Vagina (tissue), 2 donors: ENCODE measurements at regions not wholly inside any gene's neighbourhood (a gene's known extent, or its start where the extent isn't known, plus 50 kb on each side); places are given as distances from the start of the nearest gene placed in this dataset.

Experiments used
- DNase-seq, 2 donors: peaks; one replicate each; pipeline ENCODE4 v3.0.0-alpha.2; 2017; ENCODE audit errors: extremely low spot score in 2 of 2
- H3K27ac ChIP-seq: fragments of 200-600 bp; sonication (generic); one replicate; pipeline ENCODE4 v1.5.1; 2019
- H3K27me3 ChIP-seq: fragments of 200-600 bp; sonication (generic); one replicate; pipeline ENCODE4 v1.5.1; 2019
- H3K36me3 ChIP-seq, 2 donors: fragments of 200-600 bp; sonication (generic); one replicate each; pipeline ENCODE4 v1.5.1; 2017 to 2019
- H3K4me1 ChIP-seq: fragments of 200-600 bp; sonication (generic); one replicate; pipeline ENCODE4 v1.5.1; 2019
- H3K4me3 ChIP-seq, 2 donors: fragments of 200-600 bp; sonication (generic); 1 replicate in 1 of 2; 2 replicates in 1 of 2; pipeline ENCODE4 v1.5.1; 2016 to 2019
- H3K9me3 ChIP-seq: fragments of 200-600 bp; sonication (generic); one replicate; pipeline ENCODE4 v1.5.1; 2019
- POLR2A ChIP-seq, 2 donors: fragments of 450-650 bp; IDR thresholded peaks; one replicate each; pipeline ENCODE4 v1.6.1; 2017; ENCODE audit warnings: antibody characterized with exemption in 2 of 2, mild to moderate bottlenecking in 2 of 2, moderate library complexity in 2 of 2
- POLR2AphosphoS5 ChIP-seq, 2 donors: sonication (generic); formaldehyde crosslinking; IDR thresholded peaks; one replicate each; pipeline ENCODE4 v1.9.0; 2017; ENCODE audit warnings: antibody characterized with exemption in 2 of 2, mild to moderate bottlenecking in 2 of 2, low read depth in 1 of 2; ENCODE audit not compliant: insufficient read depth in 1 of 2
- intact Hi-C: fragments of 100-400 bp; cut with DNase I; formaldehyde crosslinking; loops from one replicate; pipeline ENCODE4 v1.15.1; 2023
- TF ChIP-seq, protein P1 (sequence below), 3 experiments: fragments of 450-650 bp in 2 of 3; fragments of 200-600 bp in 1 of 3; sonication (generic) in 1 of 3; IDR thresholded peaks; one replicate each; pipeline ENCODE4 v1.5.1; 2017 to 2019; ENCODE audit warnings: antibody characterized with exemption in 3 of 3, mild to moderate bottlenecking in 2 of 3, moderate library complexity in 2 of 3

DNA sequence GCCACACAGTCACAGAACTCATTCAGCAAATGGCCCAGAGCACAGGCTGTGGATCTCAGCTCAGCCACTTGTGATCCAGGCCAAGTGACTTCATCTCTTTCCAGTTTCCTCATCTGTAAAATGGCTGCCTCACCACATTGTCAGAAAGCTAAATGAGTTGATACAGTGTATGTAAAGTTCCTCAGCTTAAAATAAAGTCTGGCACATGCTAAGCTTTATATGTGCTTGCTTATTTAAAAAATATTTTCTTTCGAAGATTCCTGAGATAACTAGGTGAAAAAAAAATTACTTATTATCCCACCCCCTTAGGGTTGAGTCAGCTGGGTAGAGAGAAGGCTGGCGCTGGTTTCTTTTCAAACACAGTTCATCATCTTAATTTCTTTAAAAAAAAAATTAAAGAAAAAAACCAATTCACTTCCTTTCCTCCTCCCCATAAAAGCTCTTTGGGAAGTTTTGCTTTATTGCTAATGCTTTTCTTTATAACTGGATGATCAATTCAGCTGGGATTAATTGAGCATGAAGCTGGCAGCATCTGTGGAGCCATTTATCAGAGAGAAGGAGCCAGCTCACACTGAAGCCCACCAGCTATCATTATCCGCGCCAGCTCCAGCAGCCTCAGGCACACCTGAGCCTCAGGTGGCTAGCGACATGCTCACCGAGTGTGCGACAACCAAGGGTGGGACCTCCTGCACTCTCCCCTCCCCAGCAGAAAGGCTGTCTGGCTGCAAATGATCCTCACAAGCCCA, 354.9 kb downstream of the FOXO1 start:
- H3K9me3 ChIP-seq = no peaks in the 10 kb centered on the region
- no peak overlapping the region for H3K27ac ChIP-seq
- TF ChIP-seq POLR2A (IDR thresholded peaks at IDR 0.05) (no peak), POLR2AphosphoS5 (IDR thresholded peaks at IDR 0.05; ENCODE audit: insufficient read depth in 1 of 2, low read depth in 1 of 2) (no peak)
- TF ChIP-seq, protein P1, sequence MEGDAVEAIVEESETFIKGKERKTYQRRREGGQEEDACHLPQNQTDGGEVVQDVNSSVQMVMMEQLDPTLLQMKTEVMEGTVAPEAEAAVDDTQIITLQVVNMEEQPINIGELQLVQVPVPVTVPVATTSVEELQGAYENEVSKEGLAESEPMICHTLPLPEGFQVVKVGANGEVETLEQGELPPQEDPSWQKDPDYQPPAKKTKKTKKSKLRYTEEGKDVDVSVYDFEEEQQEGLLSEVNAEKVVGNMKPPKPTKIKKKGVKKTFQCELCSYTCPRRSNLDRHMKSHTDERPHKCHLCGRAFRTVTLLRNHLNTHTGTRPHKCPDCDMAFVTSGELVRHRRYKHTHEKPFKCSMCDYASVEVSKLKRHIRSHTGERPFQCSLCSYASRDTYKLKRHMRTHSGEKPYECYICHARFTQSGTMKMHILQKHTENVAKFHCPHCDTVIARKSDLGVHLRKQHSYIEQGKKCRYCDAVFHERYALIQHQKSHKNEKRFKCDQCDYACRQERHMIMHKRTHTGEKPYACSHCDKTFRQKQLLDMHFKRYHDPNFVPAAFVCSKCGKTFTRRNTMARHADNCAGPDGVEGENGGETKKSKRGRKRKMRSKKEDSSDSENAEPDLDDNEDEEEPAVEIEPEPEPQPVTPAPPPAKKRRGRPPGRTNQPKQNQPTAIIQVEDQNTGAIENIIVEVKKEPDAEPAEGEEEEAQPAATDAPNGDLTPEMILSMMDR (IDR thresholded peaks at IDR 0.05) = no peak
- no peaks in the 10 kb centered on the region for H3K36me3 ChIP-seq
- no peaks in the 10 kb centered on the region for H3K27me3 ChIP-seq
- H3K4me3 ChIP-seq = no peak overlapping the region
- DNase-seq = no peak
- no peaks in the 10 kb centered on the region for H3K4me1 ChIP-seq
- intact Hi-C loops = no loop called here

DNA sequence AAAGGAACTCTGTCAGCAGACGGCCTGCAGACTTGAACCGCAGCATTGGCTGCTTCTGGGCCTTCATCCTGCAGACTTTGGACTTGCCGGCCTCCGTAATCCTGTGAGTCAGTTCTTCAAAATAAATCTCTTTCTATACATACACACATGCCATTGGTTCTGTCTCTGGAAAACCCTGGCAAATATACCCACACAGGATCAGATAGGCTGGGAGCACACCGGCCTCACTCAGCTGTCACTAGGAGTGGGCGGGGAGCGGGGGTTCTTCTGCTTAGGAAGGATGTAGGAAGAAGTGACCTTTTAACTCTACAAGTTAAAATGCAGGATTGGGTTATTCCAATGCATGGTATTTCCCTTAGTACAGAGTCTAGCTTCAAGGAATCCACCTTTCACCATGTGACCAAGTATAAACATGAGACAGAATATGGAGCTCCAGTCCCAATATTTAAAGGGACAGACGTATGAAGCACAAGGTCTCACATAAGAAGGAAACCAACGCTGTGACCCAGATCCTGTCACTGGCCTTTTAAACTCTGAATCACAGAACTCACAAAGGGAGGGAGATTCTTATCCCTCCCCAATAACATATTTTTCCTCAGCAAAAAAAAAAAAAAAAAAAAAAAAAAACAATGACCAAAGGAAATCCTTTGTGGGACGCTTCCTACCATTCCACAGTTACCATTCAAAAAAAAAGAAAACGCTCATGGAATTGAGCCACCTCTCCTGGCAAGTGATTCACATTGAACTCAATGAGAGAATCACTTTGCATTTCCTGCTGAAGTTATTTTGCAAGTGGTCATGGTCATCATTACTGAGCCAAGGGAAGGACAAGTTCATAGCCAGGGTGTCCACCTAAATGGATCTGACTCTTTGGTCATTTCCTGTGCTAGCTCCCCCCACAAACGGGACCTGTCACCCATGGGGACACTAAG, 352.9 kb downstream of the FOXO1 start:
- intact Hi-C loops = no loop called here
- TF ChIP-seq, protein P1 (IDR thresholded peaks at IDR 0.05) = no peak
- TF ChIP-seq POLR2A (IDR thresholded peaks at IDR 0.05) (no peak), POLR2AphosphoS5 (IDR thresholded peaks at IDR 0.05; ENCODE audit: insufficient read depth in 1 of 2, low read depth in 1 of 2) (peak in 1 of 2 donors; percentile 38)
- H3K4me3 ChIP-seq = no peak overlapping the region
- H3K36me3 ChIP-seq = no peaks in the 10 kb centered on the region
- H3K27me3 ChIP-seq = no peaks in the 10 kb centered on the region
- no peak for DNase-seq
- H3K9me3 ChIP-seq = no peaks in the 10 kb centered on the region
- H3K27ac ChIP-seq = no peak overlapping the region
- H3K4me1 ChIP-seq = no peaks in the 10 kb centered on the region

DNA sequence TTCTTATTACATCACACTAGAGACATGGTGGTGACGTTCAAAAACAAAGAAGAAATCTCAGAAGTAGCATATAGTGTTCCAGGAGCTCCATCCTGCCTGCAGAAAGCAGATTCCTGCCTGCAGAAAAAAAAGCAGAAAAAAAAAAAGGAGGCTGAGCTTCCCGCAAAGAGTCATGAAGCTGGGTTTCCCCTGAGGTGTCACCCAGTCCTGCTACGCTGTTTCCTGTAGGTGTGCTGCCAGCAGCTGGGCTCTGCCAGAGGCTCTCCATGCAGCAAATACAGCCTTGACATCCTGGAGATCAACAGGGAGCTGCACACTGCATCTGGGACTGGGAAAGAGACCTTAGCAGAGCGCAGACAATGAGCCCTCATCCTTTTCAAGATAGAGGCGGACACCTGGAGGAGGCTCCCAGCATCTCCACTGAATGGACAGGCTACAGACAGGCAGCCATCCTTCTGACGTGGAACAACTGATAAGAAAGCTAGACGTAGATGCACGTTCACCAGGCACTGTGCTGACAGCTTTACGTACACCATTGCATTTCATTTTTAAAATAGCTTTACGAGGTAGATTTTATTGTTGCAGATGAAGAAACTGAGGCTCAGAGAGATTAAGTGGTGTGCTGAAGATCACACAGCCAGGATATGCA, 350.9 kb downstream of the FOXO1 start:
- Histone ChIP-seq H3K27me3 (no peaks in the 10 kb centered on the region), H3K36me3 (no peaks in the 10 kb centered on the region), H3K27ac (no peak overlapping the region), H3K4me1 (no peaks in the 10 kb centered on the region), H3K4me3 (no peak overlapping the region), H3K9me3 (no peaks in the 10 kb centered on the region)
- no peak for TF ChIP-seq POLR2A (IDR thresholded peaks at IDR 0.05)
- DNase-seq = no peak
- intact Hi-C loops = no loop called here

DNA sequence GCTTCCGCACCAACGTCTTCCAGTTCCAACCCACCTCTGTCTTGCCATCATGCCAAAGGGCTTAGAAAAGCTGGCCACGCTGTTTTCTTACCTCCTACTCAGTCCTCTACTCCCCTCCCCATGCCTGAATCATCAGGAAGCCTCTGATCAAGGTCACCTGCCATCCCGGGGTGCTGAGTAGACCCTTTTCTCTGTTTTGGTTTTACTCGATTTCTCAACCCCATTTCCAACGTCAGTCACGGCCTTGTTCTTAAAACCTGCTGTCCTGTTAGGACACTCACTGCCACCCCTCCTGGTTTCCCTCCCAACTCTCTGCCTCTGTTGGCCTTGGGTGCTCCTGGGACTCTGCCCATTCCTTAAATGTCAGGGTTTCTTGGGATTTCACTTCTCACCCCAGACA, 350.1 kb downstream of the FOXO1 start:
- Histone ChIP-seq H3K4me3 (no peak overlapping the region), H3K9me3 (no peaks in the 10 kb centered on the region), H3K27me3 (no peaks in the 10 kb centered on the region), H3K4me1 (no peaks in the 10 kb centered on the region), H3K27ac (no peak overlapping the region), H3K36me3 (no peaks in the 10 kb centered on the region)
- TF ChIP-seq POLR2AphosphoS5 (IDR thresholded peaks at IDR 0.05; ENCODE audit: insufficient read depth in 1 of 2, low read depth in 1 of 2) (no peak), POLR2A (IDR thresholded peaks at IDR 0.05) (no peak)
- TF ChIP-seq, protein P1 (IDR thresholded peaks at IDR 0.05) = no peak
- intact Hi-C loops = no loop called here
- DNase-seq = no peak

DNA sequence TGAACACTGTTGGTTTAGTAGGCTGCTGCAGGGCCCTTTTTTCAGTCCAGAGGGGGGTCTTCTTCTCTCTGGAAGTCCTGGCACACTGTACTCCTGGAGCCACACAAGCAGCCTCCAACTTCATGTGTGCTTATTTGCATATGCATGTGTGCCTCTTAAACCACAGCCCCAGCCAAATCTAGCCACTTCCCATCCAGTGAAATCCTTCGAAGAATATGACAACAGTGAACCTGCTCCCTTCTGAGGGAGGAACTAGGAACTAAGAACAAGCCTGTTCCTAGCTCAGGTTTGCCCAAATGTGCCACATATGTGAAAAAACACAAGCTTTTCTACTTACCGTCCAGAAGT, 348.5 kb downstream of the FOXO1 start:
- no peak for DNase-seq
- no peak overlapping the region for H3K27ac ChIP-seq
- no peaks in the 10 kb centered on the region for H3K36me3 ChIP-seq
- H3K4me3 ChIP-seq = no peak overlapping the region
- no peaks in the 10 kb centered on the region for H3K9me3 ChIP-seq
- TF ChIP-seq, protein P1 (IDR thresholded peaks at IDR 0.05) = no peak
- TF ChIP-seq POLR2AphosphoS5 (IDR thresholded peaks at IDR 0.05; ENCODE audit: insufficient read depth in 1 of 2, low read depth in 1 of 2) (no peak), POLR2A (IDR thresholded peaks at IDR 0.05) (no peak)
- intact Hi-C loops = no loop called here
- H3K4me1 ChIP-seq = no peaks in the 10 kb centered on the region
- H3K27me3 ChIP-seq = no peaks in the 10 kb centered on the region
